ENCODE measurements at regions not wholly inside any gene's neighbourhood (a gene's known extent, or its start where the extent isn't known, plus 50 kb on each side); places are given as distances from the start of the nearest gene placed in this dataset.

DNA sequence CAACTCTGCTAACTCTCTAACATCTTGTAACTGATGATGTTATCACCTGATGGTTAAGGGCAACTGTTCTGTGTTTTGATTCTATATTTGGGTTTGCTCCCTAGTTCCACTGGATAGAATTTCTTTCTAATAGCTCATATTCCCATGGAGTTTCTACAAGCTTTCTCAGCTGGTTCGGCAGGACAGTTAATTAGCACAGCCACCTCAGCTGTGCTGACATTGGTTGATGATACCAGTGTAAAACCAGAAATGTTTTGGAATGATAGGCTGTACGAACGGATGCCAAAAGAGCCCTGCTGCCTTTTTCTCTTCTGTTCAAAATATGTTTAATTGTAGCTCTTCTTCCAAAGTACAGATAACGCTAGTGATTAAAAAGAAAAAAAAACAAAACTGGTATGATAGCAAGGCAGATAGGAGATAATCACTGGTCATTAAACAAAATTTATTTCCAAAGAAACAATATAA lies 440.5 kb upstream of the ZNF608 start:
- Histone ChIP-seq H3K27ac (ENCODE audit: control insufficient read depth, insufficient read depth) (no peak overlapping the region), H3K36me3 (ENCODE audit: control insufficient read depth in 2 of 2, insufficient read depth in 2 of 2, low read length in 1 of 2) (no peaks in the 10 kb centered on the region), H3K9me3 (replicated peaks; ENCODE audit: control insufficient read depth, insufficient read depth, low read length) (no peaks in the 10 kb centered on the region), H3K27me3 (replicated peaks in 1 of 2; ENCODE audit: control insufficient read depth in 2 of 2, insufficient read depth in 2 of 2, low read length in 1 of 2) (no peaks in the 10 kb centered on the region), H3K4me2 (ENCODE audit: control insufficient read depth, insufficient read depth) (no peak overlapping the region), H3K4me3 (no peak overlapping the region), H4K20me1 (ENCODE audit: control insufficient read depth, insufficient read depth) (no peaks in the 10 kb centered on the region), H3K9ac (ENCODE audit: control insufficient read depth, insufficient read depth, low read length) (no peak overlapping the region), H3K4me1 (ENCODE audit: control insufficient read depth, insufficient read depth, low read length) (no peaks in the 10 kb centered on the region), H2AFZ (ENCODE audit: control insufficient read depth, low read depth, low read length) (no peak overlapping the region), H3K79me2 (ENCODE audit: control insufficient read depth, insufficient read depth, low read length) (no peaks in the 10 kb centered on the region)
- TF ChIP-seq BMI1 (IDR thresholded peaks at IDR 0.05; ENCODE audit: borderline replicate concordance), result no peak
- TF ChIP-seq LARP7 (IDR thresholded peaks at IDR 0.05), result no peak
- TF ChIP-seq, protein P1, sequence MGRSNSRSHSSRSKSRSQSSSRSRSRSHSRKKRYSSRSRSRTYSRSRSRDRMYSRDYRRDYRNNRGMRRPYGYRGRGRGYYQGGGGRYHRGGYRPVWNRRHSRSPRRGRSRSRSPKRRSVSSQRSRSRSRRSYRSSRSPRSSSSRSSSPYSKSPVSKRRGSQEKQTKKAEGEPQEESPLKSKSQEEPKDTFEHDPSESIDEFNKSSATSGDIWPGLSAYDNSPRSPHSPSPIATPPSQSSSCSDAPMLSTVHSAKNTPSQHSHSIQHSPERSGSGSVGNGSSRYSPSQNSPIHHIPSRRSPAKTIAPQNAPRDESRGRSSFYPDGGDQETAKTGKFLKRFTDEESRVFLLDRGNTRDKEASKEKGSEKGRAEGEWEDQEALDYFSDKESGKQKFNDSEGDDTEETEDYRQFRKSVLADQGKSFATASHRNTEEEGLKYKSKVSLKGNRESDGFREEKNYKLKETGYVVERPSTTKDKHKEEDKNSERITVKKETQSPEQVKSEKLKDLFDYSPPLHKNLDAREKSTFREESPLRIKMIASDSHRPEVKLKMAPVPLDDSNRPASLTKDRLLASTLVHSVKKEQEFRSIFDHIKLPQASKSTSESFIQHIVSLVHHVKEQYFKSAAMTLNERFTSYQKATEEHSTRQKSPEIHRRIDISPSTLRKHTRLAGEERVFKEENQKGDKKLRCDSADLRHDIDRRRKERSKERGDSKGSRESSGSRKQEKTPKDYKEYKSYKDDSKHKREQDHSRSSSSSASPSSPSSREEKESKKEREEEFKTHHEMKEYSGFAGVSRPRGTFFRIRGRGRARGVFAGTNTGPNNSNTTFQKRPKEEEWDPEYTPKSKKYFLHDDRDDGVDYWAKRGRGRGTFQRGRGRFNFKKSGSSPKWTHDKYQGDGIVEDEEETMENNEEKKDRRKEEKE (IDR thresholded peaks at IDR 0.05), result no peak
- TF ChIP-seq KAT2A (conservative IDR thresholded peaks at IDR 0.05; ENCODE audit: control insufficient read depth, low read depth, low read length), result no peak
- TF ChIP-seq JUND (IDR thresholded peaks at IDR 0.05; ENCODE audit: low read depth, low read length), result no peak
- no peak for TF ChIP-seq POLR2AphosphoS5 (IDR thresholded peaks at IDR 0.05; ENCODE audit: low read length)
- TF ChIP-seq MYC (IDR thresholded peaks at IDR 0.05; ENCODE audit: insufficient read depth, insufficient read length, insufficient replicate concordance, low read length, severe bottlenecking), result no peak
- no peak for TF ChIP-seq ZNF622 (IDR thresholded peaks at IDR 0.05)
- no peak for TF ChIP-seq MEF2B (IDR thresholded peaks at IDR 0.05; ENCODE audit: partially characterized antibody, poor library complexity, severe bottlenecking)
- no peak for DNase-seq (ENCODE audit: low read depth, low spot score)
- RAD21 ChIA-PET (ENCODE audit: unreplicated experiment), result no interaction called here
- POLR2A ChIA-PET, result no interaction called here
- intact Hi-C loops (cut with micrococcal nuclease; ENCODE audit: unreplicated experiment), result no loop called here
- in situ Hi-C loops (cut with MboI), result no loop called here
- 57% methylated on average over 4 of the region's 4 CpGs for WGBS (ENCODE audit: insufficient coverage, insufficient replicate concordance, low lambda C conversion rate, missing lambda C conversion rate)
- no TSS peak for BruUV-seq (replicated peaks)
- FAIRE-seq, result no peak
- CTCF ChIA-PET, result interaction anchor here (0.5 to 1.1 kb wide), 2 partner anchors 11 to 522 kb away, joined by 3 to 4 read pairs; no protein-coding TSS in a partner anchor
- SMC1A ChIA-PET (ENCODE audit: uncharacterized antibody, unreplicated experiment), result interaction anchor here (0.9 to 1.2 kb wide), 4 partner anchors 10 to 101 kb away, joined by 3 to 4 read pairs (median 4); no protein-coding TSS in a partner anchor
- ATAC-seq, result no peak

Measured in GM12878 (cell line).